WI38 (cell line): ENCODE measurements at regions not wholly inside any gene's neighbourhood (a gene's known extent, or its start where the extent isn't known, plus 50 kb on each side); places are given as distances from the start of the nearest gene placed in this dataset.

Experiments used
- H3K4me3 ChIP-seq: 2 replicates; pipeline ENCODE4 v1.5.1; 2011; ENCODE audit warnings: low read depth, mild to moderate bottlenecking, control low read depth, low read length
- TF ChIP-seq, protein P1 (sequence below): IDR thresholded peaks from 2 replicates; pipeline ENCODE4 v1.5.1; 2012; ENCODE audit warnings: low read depth, mild to moderate bottlenecking, control low read depth, low read length

GRCh38 chr4:10753336-10753735, 68.8 kb upstream of the CLNK start:
- H3K4me3 ChIP-seq, result no peak overlapping the region
- TF ChIP-seq, protein P1, sequence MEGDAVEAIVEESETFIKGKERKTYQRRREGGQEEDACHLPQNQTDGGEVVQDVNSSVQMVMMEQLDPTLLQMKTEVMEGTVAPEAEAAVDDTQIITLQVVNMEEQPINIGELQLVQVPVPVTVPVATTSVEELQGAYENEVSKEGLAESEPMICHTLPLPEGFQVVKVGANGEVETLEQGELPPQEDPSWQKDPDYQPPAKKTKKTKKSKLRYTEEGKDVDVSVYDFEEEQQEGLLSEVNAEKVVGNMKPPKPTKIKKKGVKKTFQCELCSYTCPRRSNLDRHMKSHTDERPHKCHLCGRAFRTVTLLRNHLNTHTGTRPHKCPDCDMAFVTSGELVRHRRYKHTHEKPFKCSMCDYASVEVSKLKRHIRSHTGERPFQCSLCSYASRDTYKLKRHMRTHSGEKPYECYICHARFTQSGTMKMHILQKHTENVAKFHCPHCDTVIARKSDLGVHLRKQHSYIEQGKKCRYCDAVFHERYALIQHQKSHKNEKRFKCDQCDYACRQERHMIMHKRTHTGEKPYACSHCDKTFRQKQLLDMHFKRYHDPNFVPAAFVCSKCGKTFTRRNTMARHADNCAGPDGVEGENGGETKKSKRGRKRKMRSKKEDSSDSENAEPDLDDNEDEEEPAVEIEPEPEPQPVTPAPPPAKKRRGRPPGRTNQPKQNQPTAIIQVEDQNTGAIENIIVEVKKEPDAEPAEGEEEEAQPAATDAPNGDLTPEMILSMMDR, result no peak

GRCh38 chr4:10750714-10751113, 66.1 kb upstream of the CLNK start:
- TF ChIP-seq, protein P1, result no peak
- no peak overlapping the region for H3K4me3 ChIP-seq

- H3K4me3 ChIP-seq, result no peak overlapping the region
- TF ChIP-seq, protein P1, result no peak
Observed at GRCh38 chr4:10747186-10747585, 62.6 kb upstream of the CLNK start.

- H3K4me3 ChIP-seq, result no peak overlapping the region
- TF ChIP-seq, protein P1, result no peak
Observed at GRCh38 chr4:10746371-10747171, 62.0 kb upstream of the CLNK start.

GRCh38 chr4:10743357-10743756, 58.8 kb upstream of the CLNK start:
- H3K4me3 ChIP-seq, result no peak overlapping the region
- TF ChIP-seq, protein P1, result no peak

GRCh38 chr4:10741961-10742699, 57.6 kb upstream of the CLNK start:
- TF ChIP-seq, protein P1, result no peak
- H3K4me3 ChIP-seq, result no peak overlapping the region
